ENCODE measurements at regions not wholly inside any gene's neighbourhood (a gene's known extent, or its start where the extent isn't known, plus 50 kb on each side); places are given as distances from the start of the nearest gene placed in this dataset.
"Not testable (repeated sequence)": the region's sequence is repeated elsewhere in the genome, so short reads cannot be mapped to it uniquely, and the experiment has no call there.

- TF ChIP-seq STAT6 (CRISPR knock-in tag; IDR thresholded peaks at IDR 0.05; ENCODE audit: borderline replicate concordance) (no peak), POLR2AphosphoS2 (IDR thresholded peaks at IDR 0.05; ENCODE audit: low read depth, low read length) (no peak), AKAP8 (CRISPR knock-in tag; IDR thresholded peaks at IDR 0.05) (no peak), ELF3 (CRISPR knock-in tag; IDR thresholded peaks at IDR 0.05) (no peak), POGK (CRISPR knock-in tag; conservative IDR thresholded peaks at IDR 0.05) (no peak), KDM4B (CRISPR knock-in tag; IDR thresholded peaks at IDR 0.05) (no peak)
Observed at GRCh38 chr1:104331763-104332162, 582.1 kb downstream of the AMY1C start (continued).

- H2AFZ ChIP-seq (ENCODE audit: low read length); BruUV-seq (replicated peaks); in situ Hi-C loops (cut with HindIII; ENCODE audit: extremely low pct_ligation_motif_present, low pct_unique_long_range_greater_than_20kb); H3K4me2 ChIP-seq (ENCODE audit: low read depth, low read length); H4K20me1 ChIP-seq (ENCODE audit: insufficient read depth, low read length); H3K79me2 ChIP-seq (ENCODE audit: insufficient read depth, low read length); H3K27me3 ChIP-seq (ENCODE audit: control insufficient read depth in 1 of 2, insufficient read depth in 2 of 2, low read length in 2 of 2); H3K4me3 ChIP-seq (replicated peaks in 1 of 3; ENCODE audit: insufficient read depth in 1 of 3, low read depth in 2 of 3, low read length in 3 of 3); H3K9ac ChIP-seq (ENCODE audit: insufficient read depth, low read depth, low read length); H3K4me1 ChIP-seq (ENCODE audit: insufficient read depth, low read length); H3K27ac ChIP-seq (ENCODE audit: extremely low read length, insufficient read depth, low read length); H3K36me3 ChIP-seq (replicated peaks in 1 of 2; ENCODE audit: control insufficient read depth in 1 of 2, insufficient read depth in 2 of 2, low read length in 2 of 2); ATAC-seq; CTCF ChIA-PET (ENCODE audit: low intra/inter-chr PET ratio, low total read pairs); DNase-seq (ENCODE audit: low spot score); intact Hi-C loops (cut with micrococcal nuclease; ENCODE audit: unreplicated experiment); POLR2A ChIA-PET; FAIRE-seq: not testable (repeated sequence)
- WGBS (ENCODE audit: low lambda C conversion rate): 0% methylated on average over 2 of the region's 5 CpGs
- peaks cover 29% of the 10 kb centered on the region for H3K9me3 ChIP-seq (ENCODE audit: low read length)
Observed at GRCh38 chr1:104337927-104338326, 588.2 kb downstream of the AMY1C start.
